Testis (tissue), 2 donors: ENCODE measurements at regions not wholly inside any gene's neighbourhood (a gene's known extent, or its start where the extent isn't known, plus 50 kb on each side); places are given as distances from the start of the nearest gene placed in this dataset.

Source experiments
- POLR2A ChIP-seq: fragments of 450-650 bp; IDR thresholded peaks from one replicate; pipeline ENCODE4 v1.6.1; 2017; ENCODE audit warnings: antibody characterized with exemption, mild to moderate bottlenecking, moderate library complexity
- TF ChIP-seq, protein P1 (sequence below), 3 experiments: fragments of 450-650 bp in 2 of 3; fragments of 200-600 bp in 1 of 3; sonication (generic) in 1 of 3; IDR thresholded peaks; one replicate each; pipeline ENCODE4 v1.5.1; 2016 to 2019; ENCODE audit warnings: antibody characterized with exemption in 3 of 3, mild to moderate bottlenecking in 2 of 3, moderate library complexity in 1 of 3

- TF ChIP-seq, protein P1, sequence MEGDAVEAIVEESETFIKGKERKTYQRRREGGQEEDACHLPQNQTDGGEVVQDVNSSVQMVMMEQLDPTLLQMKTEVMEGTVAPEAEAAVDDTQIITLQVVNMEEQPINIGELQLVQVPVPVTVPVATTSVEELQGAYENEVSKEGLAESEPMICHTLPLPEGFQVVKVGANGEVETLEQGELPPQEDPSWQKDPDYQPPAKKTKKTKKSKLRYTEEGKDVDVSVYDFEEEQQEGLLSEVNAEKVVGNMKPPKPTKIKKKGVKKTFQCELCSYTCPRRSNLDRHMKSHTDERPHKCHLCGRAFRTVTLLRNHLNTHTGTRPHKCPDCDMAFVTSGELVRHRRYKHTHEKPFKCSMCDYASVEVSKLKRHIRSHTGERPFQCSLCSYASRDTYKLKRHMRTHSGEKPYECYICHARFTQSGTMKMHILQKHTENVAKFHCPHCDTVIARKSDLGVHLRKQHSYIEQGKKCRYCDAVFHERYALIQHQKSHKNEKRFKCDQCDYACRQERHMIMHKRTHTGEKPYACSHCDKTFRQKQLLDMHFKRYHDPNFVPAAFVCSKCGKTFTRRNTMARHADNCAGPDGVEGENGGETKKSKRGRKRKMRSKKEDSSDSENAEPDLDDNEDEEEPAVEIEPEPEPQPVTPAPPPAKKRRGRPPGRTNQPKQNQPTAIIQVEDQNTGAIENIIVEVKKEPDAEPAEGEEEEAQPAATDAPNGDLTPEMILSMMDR (IDR thresholded peaks at IDR 0.05) = no peak
- TF ChIP-seq POLR2A = no peak
Measured at GRCh38 chr6:88216182-88216581, 50.0 kb upstream of the CNR1 start.
